B cell (primary cell): ENCODE measurements at regions not wholly inside any gene's neighbourhood (a gene's known extent, or its start where the extent isn't known, plus 50 kb on each side); places are given as distances from the start of the nearest gene placed in this dataset.

Experiments
- ATAC-seq: fragments of 200-7000 bp; cut with Tn5 transposase; one replicate; pipeline ENCODE4 v1.10.0; 2021; ENCODE audit warnings: low read depth, mild to moderate bottlenecking, moderate number of reproducible peaks, moderate library complexity
- CTCF ChIA-PET: fragments of 350-600 bp; sonication (Branson Sonifier 250); formaldehyde crosslinking; loops from one replicate; lab custom pipeline; 2021; ENCODE audit warnings: antibody characterized with exemption, inconsistent platforms; lab: Charles Lee
- POLR2A ChIA-PET: fragments of 350-600 bp; sonication (Branson Sonifier 250); formaldehyde crosslinking; loops from one replicate; lab custom pipeline; 2021; ENCODE audit warnings: antibody characterized with exemption; lab: Charles Lee
- DNase-seq: peaks from one replicate; pipeline ENCODE4 v3.0.0; 2013
- H2AFZ ChIP-seq: 2 replicates; pipeline ENCODE4 v1.6.1; 2012; ENCODE audit warnings: mild to moderate bottlenecking, low read depth, low read length; ENCODE audit not compliant: insufficient read depth, poor library complexity, severe bottlenecking
- H3K27ac ChIP-seq, 2 donors: 1 replicate in 1 of 2; 2 replicates in 1 of 2; pipeline ENCODE4 v1.5.1; 2012 to 2013; ENCODE audit warnings: low read length in 2 of 2, mild to moderate bottlenecking in 2 of 2, moderate library complexity in 1 of 2
- H3K27me3 ChIP-seq, 4 experiments: fragments of 200-600 bp in 1 of 4; sonication (generic) in 1 of 4; replicated peaks in 1 of 4; 1 replicate in 2 of 4; 2 replicates in 2 of 4; pipeline versions ENCODE4 v1.6.1 to v1.7.0; 2013 to 2016; ENCODE audit warnings: low read length in 3 of 4, mild to moderate bottlenecking in 2 of 4, mixed read lengths in 1 of 4, moderate library complexity in 1 of 4; ENCODE audit not compliant: insufficient read depth in 4 of 4, control insufficient read depth in 3 of 4; ENCODE audit errors: control extremely low read depth in 1 of 4
- H3K36me3 ChIP-seq, 2 experiments: replicated peaks in 1 of 2; 1 replicate in 1 of 2; 2 replicates in 1 of 2; pipeline versions ENCODE4 v1.6.1 to v1.7.1; 2013; ENCODE audit warnings: low read length in 1 of 2; ENCODE audit not compliant: insufficient read depth in 2 of 2, control insufficient read depth in 1 of 2; ENCODE audit errors: control extremely low read depth in 1 of 2, extremely low read depth in 1 of 2
- H3K4me1 ChIP-seq, 2 donors: fragments of 200-600 bp in 1 of 2; sonication (generic) in 1 of 2; 1 replicate in 1 of 2; 2 replicates in 1 of 2; pipeline versions ENCODE4 v1.5.1 to v1.6.1; 2013 to 2017; ENCODE audit warnings: low read length in 2 of 2; ENCODE audit not compliant: control insufficient read depth in 2 of 2, insufficient read depth in 2 of 2
- H3K4me2 ChIP-seq: replicated peaks from 2 replicates; pipeline ENCODE3; 2012; ENCODE audit warnings: mild to moderate bottlenecking, low read depth, low read length; ENCODE audit not compliant: poor library complexity, severe bottlenecking
- H3K4me3 ChIP-seq, 5 experiments: fragments of 200-600 bp in 1 of 5; sonication (generic) in 1 of 5; 1 replicate in 3 of 5; 2 replicates in 2 of 5; pipeline versions ENCODE4 v1.5.1 to v1.7.0; 2011 to 2016; ENCODE audit warnings: low read length in 4 of 5, mild to moderate bottlenecking in 4 of 5, low read depth in 2 of 5, control low read depth in 1 of 5, moderate library complexity in 1 of 5; ENCODE audit not compliant: insufficient read depth in 1 of 5; ENCODE audit errors: control extremely low read depth in 1 of 5, extremely low read depth in 1 of 5
- H3K79me2 ChIP-seq: fragments of 200-600 bp; sonication (generic); one replicate; pipeline ENCODE4 v1.6.0; 2016; ENCODE audit warnings: low read length; ENCODE audit not compliant: control insufficient read depth, insufficient read depth
- H3K9ac ChIP-seq: fragments of 200-600 bp; sonication (generic); 2 replicates; pipeline ENCODE4 v1.6.1; 2017; ENCODE audit warnings: mild to moderate bottlenecking, low read length, moderate library complexity
- H3K9me3 ChIP-seq, 3 donors: one replicate each; pipeline versions ENCODE4 v1.6.1 to v1.7.1; 2013; ENCODE audit warnings: low read length in 2 of 3; ENCODE audit not compliant: control insufficient read depth in 2 of 3, insufficient read depth in 1 of 3; ENCODE audit errors: control extremely low read depth in 1 of 3
- H4K20me1 ChIP-seq: 2 replicates; pipeline ENCODE4 v1.6.0; 2012; ENCODE audit warnings: mild to moderate bottlenecking, low read length; ENCODE audit not compliant: insufficient read depth, control insufficient read depth, poor library complexity, severe bottlenecking
- H3K27ac Mint-ChIP-seq: one replicate; pipeline ENCODE4 v1.8.0; 2021; ENCODE audit warnings: mixed read lengths
- H3K27me3 Mint-ChIP-seq: one replicate; pipeline ENCODE4 v1.8.0; 2021; ENCODE audit warnings: mixed read lengths
- H3K4me1 Mint-ChIP-seq: one replicate; pipeline ENCODE4 v1.8.0; 2021; ENCODE audit warnings: mixed read lengths
- H3K4me3 Mint-ChIP-seq: one replicate; pipeline ENCODE4 v1.8.0; 2021; ENCODE audit warnings: mixed read lengths
- H3K9me3 Mint-ChIP-seq: one replicate; pipeline ENCODE4 v1.8.0; 2022; ENCODE audit warnings: mixed read lengths; ENCODE audit not compliant: insufficient read depth
- CTCF ChIP-seq: fragments of 200-600 bp; IDR thresholded peaks from one replicate; pipeline ENCODE4 v1.8.0; 2022; ENCODE audit warnings: antibody characterized with exemption, mild to moderate bottlenecking
- EZH2 ChIP-seq: IDR thresholded peaks from 2 replicates; pipeline ENCODE4 v1.6.1; 2012; ENCODE audit warnings: borderline replicate concordance, low read depth, mild to moderate bottlenecking, moderate library complexity, low read length; ENCODE audit not compliant: insufficient read depth, poor library complexity, severe bottlenecking
- WGBS: methylation state at CpG from one replicate; pipeline ENCODE4 v1.1.5; 2013; ENCODE audit warnings: missing lambda C conversion rate; ENCODE audit not compliant: insufficient coverage; 5-methylcytosine and 5-hydroxymethylcytosine counted together
- intact Hi-C: fragments of 100-400 bp; cut with micrococcal nuclease; formaldehyde crosslinking; loops from one replicate; pipeline ENCODE4 v1.10.0; 2022

GRCh38 chr6:781350-781961, 88.5 kb upstream of the EXOC2 start:
- no peak overlapping the region for H3K9ac ChIP-seq
- no peaks in the 10 kb centered on the region for H3K4me1 ChIP-seq
- CTCF ChIA-PET, result interaction anchor here (0.8 kb wide), 1 partner anchor 11 kb away, joined by 3 read pairs; no protein-coding TSS in a partner anchor
- intact Hi-C loops, result no loop called here
- peaks cover 0 to 12% (median 0%) of the 10 kb centered on the region in 4 experiments for H3K27me3 ChIP-seq
- peaks cover 0 to 3% (median 0%) of the 10 kb centered on the region in 3 donors for H3K9me3 ChIP-seq
- H3K36me3 ChIP-seq, result no peaks in the 10 kb centered on the region
- Mint-ChIP-seq H3K4me1 (no peaks in the 10 kb centered on the region), H3K27ac (no peak overlapping the region), H3K9me3 (no peaks in the 10 kb centered on the region), H3K4me3 (no peak overlapping the region), H3K27me3 (peaks cover 33% of the 10 kb centered on the region)
- POLR2A ChIA-PET, result no interaction called here
- no peaks in the 10 kb centered on the region for H3K79me2 ChIP-seq
- no peak overlapping the region for H2AFZ ChIP-seq
- H3K27ac ChIP-seq, result no peak overlapping the region
- H4K20me1 ChIP-seq, result no peaks in the 10 kb centered on the region
- ATAC-seq (no peak), DNase-seq (no peak)
- H3K4me3 ChIP-seq, result no peak overlapping the region
- H3K4me2 ChIP-seq, result no peak overlapping the region
- WGBS, result 88% methylated on average over 11 of the region's 13 CpGs
- TF ChIP-seq CTCF (no peak), EZH2 (no peak)

- Mint-ChIP-seq H3K27me3 (peaks cover 39% of the 10 kb centered on the region), H3K9me3 (no peaks in the 10 kb centered on the region), H3K4me1 (no peaks in the 10 kb centered on the region), H3K27ac (no peak overlapping the region), H3K4me3 (no peak overlapping the region)
- Histone ChIP-seq H3K27me3 (peaks cover 0 to 12% (median 0%) of the 10 kb centered on the region in 4 experiments), H3K4me3 (no peak overlapping the region), H3K4me2 (no peak overlapping the region), H3K4me1 (no peaks in the 10 kb centered on the region), H3K36me3 (no peaks in the 10 kb centered on the region), H3K27ac (no peak overlapping the region), H3K9me3 (peaks cover 0 to 3% (median 0%) of the 10 kb centered on the region in 3 donors), H3K9ac (no peak overlapping the region), H4K20me1 (no peaks in the 10 kb centered on the region), H2AFZ (no peak overlapping the region), H3K79me2 (no peaks in the 10 kb centered on the region)
- DNase-seq, result no peak
- CTCF ChIA-PET, result no interaction called here
- 88% methylated on average over 3 of the region's 3 CpGs for WGBS
- TF ChIP-seq CTCF (no peak), EZH2 (no peak)
- POLR2A ChIA-PET, result no interaction called here
- no peak for ATAC-seq
- intact Hi-C loops, result no loop called here
Measured at GRCh38 chr6:780706-781105, 87.8 kb upstream of the EXOC2 start.
